Heart left ventricle (tissue), 16 donors: ENCODE measurements at regions not wholly inside any gene's neighbourhood (a gene's known extent, or its start where the extent isn't known, plus 50 kb on each side); places are given as distances from the start of the nearest gene placed in this dataset.
A peak's percentile ranks its signal among the peaks of the same experiment; 100 is the strongest.
"Not testable (repeated sequence)": the region's sequence is repeated elsewhere in the genome, so short reads cannot be mapped to it uniquely, and the experiment has no call there.

ENCODE experiments used
- ATAC-seq, 4 donors: fragments of 200-7000 bp; cut with Tn5 transposase; one replicate each; pipeline ENCODE4 v1.9.1; 2020 to 2022; ENCODE audit warnings: moderate library complexity in 4 of 4, mild to moderate bottlenecking in 3 of 4, moderate number of reproducible peaks in 1 of 4
- DNase-seq, 5 donors: peaks; one replicate each; pipeline ENCODE4 v3.0.0-alpha.2; 2020
- H3K27ac ChIP-seq, 12 donors: fragments of 200-600 bp; sonication (generic) in 4 of 12; one replicate each; pipeline versions ENCODE4 v1.5.0 to v1.8.0; 2016 to 2022; ENCODE audit warnings: mild to moderate bottlenecking in 2 of 12
- H3K27me3 ChIP-seq, 9 donors: fragments of 200-600 bp; sonication (generic) in 2 of 9; one replicate each; pipeline versions ENCODE4 v1.5.1 to v1.8.0; 2016 to 2022; ENCODE audit warnings: mild to moderate bottlenecking in 3 of 9
- H3K36me3 ChIP-seq, 9 donors: fragments of 200-600 bp; sonication (generic) in 2 of 9; one replicate each; pipeline versions ENCODE4 v1.5.0 to v1.8.0; 2018 to 2022; ENCODE audit warnings: mild to moderate bottlenecking in 2 of 9
- H3K4me1 ChIP-seq, 12 donors: fragments of 200-600 bp; sonication (generic) in 4 of 12; one replicate each; pipeline versions ENCODE4 v1.5.0 to v1.8.0; 2016 to 2022; ENCODE audit warnings: mild to moderate bottlenecking in 3 of 12
- H3K4me3 ChIP-seq, 12 donors: fragments of 200-600 bp; sonication (generic) in 4 of 12; one replicate each; pipeline versions ENCODE4 v1.5.0 to v1.8.0; 2017 to 2022; ENCODE audit warnings: mild to moderate bottlenecking in 9 of 12, moderate library complexity in 4 of 12
- H3K9me3 ChIP-seq, 12 donors: fragments of 200-600 bp; sonication (generic) in 4 of 12; one replicate each; pipeline versions ENCODE4 v1.5.0 to v1.8.0; 2016 to 2022; ENCODE audit warnings: mild to moderate bottlenecking in 1 of 12
- POLR2A ChIP-seq, 2 donors: fragments of 450-650 bp; IDR thresholded peaks; one replicate each; pipeline ENCODE4 v1.6.1; 2017; ENCODE audit warnings: antibody characterized with exemption in 2 of 2, mild to moderate bottlenecking in 2 of 2, moderate library complexity in 2 of 2
- WGBS, 4 donors: extraction: QIAGEN DNeasy Blood & Tissue Kit in 2 of 4; methylation state at CpG; one replicate each; pipeline versions ENCODE4 v1.1.5 to v1.1.7; 2013 to 2018; 5-methylcytosine and 5-hydroxymethylcytosine counted together
- intact Hi-C, 10 donors: fragments of 100-400 bp; cut with DNase I; formaldehyde crosslinking; loops; one replicate each; pipeline versions ENCODE4 v1.11.1 to v1.14.2; 2022
- TF ChIP-seq, protein P1 (sequence below), 12 donors: fragments of 200-600 bp; sonication (generic) in 4 of 12; IDR thresholded peaks; one replicate each; pipeline versions ENCODE4 v1.5.0 to v1.8.0; 2018 to 2022; ENCODE audit warnings: antibody characterized with exemption in 12 of 12, mild to moderate bottlenecking in 5 of 12
- donor health status: ischemic (EF 13 %, LVEDD 7.1; RV severe dilation, severe dysfunction).
- donor health status: healthy with polysubstance abuse.
- donor health status: DM: no; HTN: yes; CAD: no.
- donor health status: DM: no; HTN: no; CAD: no.
- donor health status: ischemic (EF 25% LVEDD 6.9; RV normal size, moderate dysfunction).
- donor health status: ischemic (EF 25% LVEDD 5.7; RV mildly dilated, moderate dysfunction).
- donor health status: healthy.
- donor health status: DM: yes; HTN: yes; CAD: no.
- donor health status: ischemic (EF 35%, LVEDD 5.7; RV mildly dilated, moderate dysfunction).
- donor health status: nonischemic (EF 11% LVEDD 7.7; RV severe dilation, severe dysfunction).
- donor health status: DM: yes; HTN: yes; CAD: no.
- donor health status: PGD.
- donor health status: ischemic (EF 29% LVEDD 5.4; RV normal size, mild dysfunction).
- donor health status: nonischemic (EF 23%, LVEDD 6.1; RV moderate dilation, normal function).

DNA sequence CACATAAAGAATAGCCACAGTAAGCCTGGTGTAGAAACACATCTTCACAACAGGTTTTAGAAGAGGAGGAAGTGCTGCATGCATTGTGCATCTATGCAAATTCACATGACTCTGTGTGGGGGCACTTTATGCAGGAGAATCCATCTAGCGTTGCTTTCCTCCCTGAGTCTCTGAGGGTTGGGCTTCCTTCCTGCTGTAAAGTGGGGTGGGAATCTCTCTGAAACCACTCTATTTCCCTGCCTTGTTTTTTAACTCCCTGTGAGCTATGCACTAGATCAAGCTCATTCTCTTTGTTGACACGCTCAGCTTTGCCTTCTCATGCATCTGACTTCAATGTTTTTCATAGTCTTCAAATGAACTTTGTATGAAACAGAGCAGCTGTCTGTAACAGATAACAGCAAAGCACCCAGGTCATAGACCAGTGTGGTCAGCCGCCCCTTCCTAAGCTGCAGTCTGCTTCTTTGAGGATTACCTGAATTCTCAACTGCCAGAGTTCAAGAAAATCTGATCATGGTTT, 102.7 kb upstream of the DPH5 start:
- Histone ChIP-seq H3K4me1 (peaks cover 0 to 13% (median 3%) of the 10 kb centered on the region in 12 donors), H3K27ac (peak overlapping the region in 3 of 12 donors; percentile 5 to 18 (median 15)), H3K9me3 (no peaks in the 10 kb centered on the region), H3K27me3 (no peaks in the 10 kb centered on the region), H3K36me3 (no peaks in the 10 kb centered on the region), H3K4me3 (no peak overlapping the region)
- no peak for DNase-seq
- TF ChIP-seq POLR2A (IDR thresholded peaks at IDR 0.05), result no peak
- TF ChIP-seq, protein P1, sequence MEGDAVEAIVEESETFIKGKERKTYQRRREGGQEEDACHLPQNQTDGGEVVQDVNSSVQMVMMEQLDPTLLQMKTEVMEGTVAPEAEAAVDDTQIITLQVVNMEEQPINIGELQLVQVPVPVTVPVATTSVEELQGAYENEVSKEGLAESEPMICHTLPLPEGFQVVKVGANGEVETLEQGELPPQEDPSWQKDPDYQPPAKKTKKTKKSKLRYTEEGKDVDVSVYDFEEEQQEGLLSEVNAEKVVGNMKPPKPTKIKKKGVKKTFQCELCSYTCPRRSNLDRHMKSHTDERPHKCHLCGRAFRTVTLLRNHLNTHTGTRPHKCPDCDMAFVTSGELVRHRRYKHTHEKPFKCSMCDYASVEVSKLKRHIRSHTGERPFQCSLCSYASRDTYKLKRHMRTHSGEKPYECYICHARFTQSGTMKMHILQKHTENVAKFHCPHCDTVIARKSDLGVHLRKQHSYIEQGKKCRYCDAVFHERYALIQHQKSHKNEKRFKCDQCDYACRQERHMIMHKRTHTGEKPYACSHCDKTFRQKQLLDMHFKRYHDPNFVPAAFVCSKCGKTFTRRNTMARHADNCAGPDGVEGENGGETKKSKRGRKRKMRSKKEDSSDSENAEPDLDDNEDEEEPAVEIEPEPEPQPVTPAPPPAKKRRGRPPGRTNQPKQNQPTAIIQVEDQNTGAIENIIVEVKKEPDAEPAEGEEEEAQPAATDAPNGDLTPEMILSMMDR (IDR thresholded peaks at IDR 0.05), result no peak
- intact Hi-C loops, result loop anchor here in 1 of 10 donors (10.0 kb wide), 1 partner anchor 203 kb away; no protein-coding TSS in a partner anchor
- 39 to 53% (median 42%) methylated on average over 3 of the region's 3 CpGs for WGBS, 4 donors
- peak in 2 of 4 donors; percentile 20 to 65 for ATAC-seq

DNA sequence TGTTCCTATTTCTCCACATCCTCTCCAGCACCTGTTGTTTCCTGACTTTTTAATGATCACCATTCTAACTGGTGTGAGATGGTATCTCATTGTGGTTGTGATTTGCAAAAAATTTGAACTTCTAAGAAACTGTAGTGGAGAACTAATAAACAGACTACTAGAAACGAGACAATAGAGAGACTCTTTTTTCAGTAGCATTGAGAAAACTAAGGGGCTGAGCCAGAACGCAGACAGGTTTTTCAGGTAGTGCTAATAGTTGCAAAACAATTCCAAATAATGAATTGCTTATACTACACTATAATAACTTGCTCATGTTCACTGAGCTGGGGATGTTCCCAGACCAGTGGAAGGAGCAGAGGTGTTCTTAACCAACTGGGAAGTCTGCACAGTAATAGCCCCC, 98.8 kb upstream of the DPH5 start:
- Histone ChIP-seq H3K27ac (no peak overlapping the region), H3K4me3 (no peak overlapping the region), H3K9me3 (no peaks in the 10 kb centered on the region), H3K4me1 (peaks cover 0 to 21% (median 3%) of the 10 kb centered on the region in 12 donors), H3K36me3 (no peaks in the 10 kb centered on the region), H3K27me3 (no peaks in the 10 kb centered on the region)
- TF ChIP-seq, protein P1 (IDR thresholded peaks at IDR 0.05), result no peak
- TF ChIP-seq POLR2A (IDR thresholded peaks at IDR 0.05), result no peak
- WGBS, 4 donors, result 91 to 95% (median 91%) methylated on average over 2 of the region's 2 CpGs
- ATAC-seq (no peak), DNase-seq (no peak)
- intact Hi-C loops, result loop anchor here in 1 of 10 donors (10.0 kb wide), 1 partner anchor 200 kb away; no protein-coding TSS in a partner anchor

DNA sequence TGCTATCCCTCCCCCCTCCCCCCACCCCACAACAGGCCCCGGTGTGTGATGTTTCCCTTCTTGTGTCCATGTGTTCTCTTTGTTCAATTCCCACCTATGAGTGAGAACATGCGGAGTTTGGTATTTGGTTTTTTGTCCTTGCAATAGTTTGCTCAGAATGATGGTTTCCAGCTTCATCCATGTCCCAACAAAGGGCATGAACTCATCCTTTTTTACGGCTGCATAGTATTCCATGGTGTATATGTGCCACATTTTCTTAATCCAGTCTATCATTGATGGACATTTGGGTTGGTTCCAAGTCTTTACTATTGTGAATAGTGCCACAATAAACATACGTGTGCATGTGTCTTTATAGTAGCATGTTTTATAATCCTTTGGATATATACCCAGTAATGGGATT, 98.3 kb upstream of the DPH5 start:
- 92 to 96% (median 95%) methylated on average over 4 of the region's 4 CpGs for WGBS, 4 donors
- intact Hi-C loops, result loop anchor here in 1 of 10 donors (10.0 kb wide), 1 partner anchor 199 kb away; no protein-coding TSS in a partner anchor
- not testable (repeated sequence) for H3K27me3 ChIP-seq, DNase-seq, ATAC-seq, H3K36me3 ChIP-seq, H3K4me3 ChIP-seq, H3K9me3 ChIP-seq, H3K27ac ChIP-seq
- H3K4me1 ChIP-seq, result peaks cover 0 to 21% (median 3%) of the 10 kb centered on the region in 12 donors

DNA sequence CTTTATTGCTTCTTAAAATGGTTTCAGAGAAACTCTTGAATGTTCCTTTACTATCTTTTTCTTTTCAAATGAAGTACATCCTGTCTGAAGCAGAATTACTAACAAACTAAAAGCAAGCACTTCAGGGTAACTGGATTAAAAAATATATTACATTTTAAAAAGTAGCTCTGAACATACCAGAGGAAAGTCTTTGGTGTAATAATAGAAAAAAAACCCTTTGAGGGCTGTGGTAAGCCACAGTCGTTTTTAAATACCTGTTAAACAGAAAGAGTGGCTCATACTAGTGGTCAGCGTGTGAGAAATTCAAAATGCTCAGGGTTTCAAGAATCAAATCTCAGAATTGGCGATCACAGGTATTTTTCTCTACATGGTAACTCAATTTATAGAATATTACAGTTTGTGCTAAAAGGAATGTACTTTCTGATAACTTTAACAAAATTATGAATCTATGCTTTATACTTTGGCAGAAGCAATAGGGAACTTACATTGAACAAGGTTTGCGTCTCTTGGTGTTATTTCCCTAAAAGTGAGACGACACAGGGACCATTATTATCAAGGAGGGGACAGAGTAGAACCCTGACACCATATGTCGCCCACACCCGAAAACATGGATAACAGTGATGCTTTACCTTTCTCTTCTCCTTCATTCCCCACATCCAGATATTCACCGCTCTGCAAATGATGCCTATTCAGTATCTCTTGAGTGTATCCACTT, 97.0 kb upstream of the DPH5 start:
- WGBS, 4 donors, result 82 to 86% (median 85%) methylated on average over 8 of the region's 8 CpGs

More for the DNA sequence above, 97.0 kb upstream of the DPH5 start:
- Histone ChIP-seq H3K9me3 (no peaks in the 10 kb centered on the region), H3K27me3 (no peaks in the 10 kb centered on the region), H3K4me3 (no peak overlapping the region), H3K27ac (no peak overlapping the region), H3K4me1 (peaks cover 0 to 9% (median 0%) of the 10 kb centered on the region in 12 donors), H3K36me3 (no peaks in the 10 kb centered on the region)
- intact Hi-C loops, result loop anchor here in 1 of 10 donors (10.0 kb wide), 1 partner anchor 198 kb away; no protein-coding TSS in a partner anchor
- TF ChIP-seq POLR2A (IDR thresholded peaks at IDR 0.05), result no peak
- TF ChIP-seq, protein P1 (IDR thresholded peaks at IDR 0.05), result no peak
- ATAC-seq (no peak), DNase-seq (no peak)
